Neutrophil (primary cell): ENCODE measurements at regions not wholly inside any gene's neighbourhood (a gene's known extent, or its start where the extent isn't known, plus 50 kb on each side); places are given as distances from the start of the nearest gene placed in this dataset.

Experiments
- H3K27ac ChIP-seq: fragments of 200-600 bp; sonication (generic); 2 replicates; pipeline ENCODE4 v1.5.1; 2016; ENCODE audit warnings: mild to moderate bottlenecking, moderate library complexity
- H3K27me3 ChIP-seq: fragments of 200-600 bp; sonication (generic); 2 replicates; pipeline ENCODE4 v1.6.0; 2016; ENCODE audit warnings: mild to moderate bottlenecking
- H3K36me3 ChIP-seq: fragments of 200-600 bp; sonication (generic); 2 replicates; pipeline ENCODE4 v1.5.1; 2017
- H3K4me1 ChIP-seq, 2 experiments: fragments of 200-600 bp in 1 of 2; sonication (generic) in 1 of 2; 1 replicate in 1 of 2; 2 replicates in 1 of 2; pipeline versions ENCODE4 v1.5.1 to v1.6.1; 2013 to 2016; ENCODE audit warnings: low read depth in 1 of 2, low read length in 1 of 2, mild to moderate bottlenecking in 1 of 2, moderate library complexity in 1 of 2; ENCODE audit not compliant: control insufficient read depth in 1 of 2, insufficient read depth in 1 of 2
- H3K4me3 ChIP-seq, 2 experiments: fragments of 200-600 bp in 1 of 2; sonication (generic) in 1 of 2; 1 replicate in 1 of 2; 2 replicates in 1 of 2; pipeline ENCODE4 v1.5.1; 2013 to 2016; ENCODE audit warnings: low read depth in 1 of 2, low read length in 1 of 2, mild to moderate bottlenecking in 1 of 2, moderate library complexity in 1 of 2
- H3K9me3 ChIP-seq: fragments of 200-600 bp; sonication (generic); 2 replicates; pipeline ENCODE4 v1.5.1; 2016
- TF ChIP-seq, protein P1 (sequence below): fragments of 200-600 bp; sonication (generic); IDR thresholded peaks from 2 replicates; pipeline ENCODE4 v1.5.1; 2016; ENCODE audit warnings: antibody characterized with exemption

GRCh38 chr7:35993676-35994606 lies 159.1 kb upstream of the EEPD1 start:
- Histone ChIP-seq H3K4me3 (no peak overlapping the region), H3K9me3 (no peaks in the 10 kb centered on the region), H3K27me3 (no peaks in the 10 kb centered on the region), H3K27ac (no peak overlapping the region), H3K4me1 (no peaks in the 10 kb centered on the region), H3K36me3 (no peaks in the 10 kb centered on the region)
- TF ChIP-seq, protein P1, sequence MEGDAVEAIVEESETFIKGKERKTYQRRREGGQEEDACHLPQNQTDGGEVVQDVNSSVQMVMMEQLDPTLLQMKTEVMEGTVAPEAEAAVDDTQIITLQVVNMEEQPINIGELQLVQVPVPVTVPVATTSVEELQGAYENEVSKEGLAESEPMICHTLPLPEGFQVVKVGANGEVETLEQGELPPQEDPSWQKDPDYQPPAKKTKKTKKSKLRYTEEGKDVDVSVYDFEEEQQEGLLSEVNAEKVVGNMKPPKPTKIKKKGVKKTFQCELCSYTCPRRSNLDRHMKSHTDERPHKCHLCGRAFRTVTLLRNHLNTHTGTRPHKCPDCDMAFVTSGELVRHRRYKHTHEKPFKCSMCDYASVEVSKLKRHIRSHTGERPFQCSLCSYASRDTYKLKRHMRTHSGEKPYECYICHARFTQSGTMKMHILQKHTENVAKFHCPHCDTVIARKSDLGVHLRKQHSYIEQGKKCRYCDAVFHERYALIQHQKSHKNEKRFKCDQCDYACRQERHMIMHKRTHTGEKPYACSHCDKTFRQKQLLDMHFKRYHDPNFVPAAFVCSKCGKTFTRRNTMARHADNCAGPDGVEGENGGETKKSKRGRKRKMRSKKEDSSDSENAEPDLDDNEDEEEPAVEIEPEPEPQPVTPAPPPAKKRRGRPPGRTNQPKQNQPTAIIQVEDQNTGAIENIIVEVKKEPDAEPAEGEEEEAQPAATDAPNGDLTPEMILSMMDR, result no peak

- Histone ChIP-seq H3K9me3 (no peaks in the 10 kb centered on the region), H3K4me1 (no peaks in the 10 kb centered on the region), H3K36me3 (no peaks in the 10 kb centered on the region), H3K27me3 (no peaks in the 10 kb centered on the region), H3K27ac (no peak overlapping the region), H3K4me3 (no peak overlapping the region)
- TF ChIP-seq, protein P1, result no peak
Observed at GRCh38 chr7:35995334-35995733, 157.7 kb upstream of the EEPD1 start.

- H3K36me3 ChIP-seq, result no peaks in the 10 kb centered on the region
- no peaks in the 10 kb centered on the region for H3K4me1 ChIP-seq
- no peak overlapping the region for H3K27ac ChIP-seq
- H3K4me3 ChIP-seq, result no peak overlapping the region
- no peaks in the 10 kb centered on the region for H3K27me3 ChIP-seq
- TF ChIP-seq, protein P1, result no peak
- H3K9me3 ChIP-seq, result no peaks in the 10 kb centered on the region
Observed at GRCh38 chr7:35998481-35998880, 154.6 kb upstream of the EEPD1 start.

DNA sequence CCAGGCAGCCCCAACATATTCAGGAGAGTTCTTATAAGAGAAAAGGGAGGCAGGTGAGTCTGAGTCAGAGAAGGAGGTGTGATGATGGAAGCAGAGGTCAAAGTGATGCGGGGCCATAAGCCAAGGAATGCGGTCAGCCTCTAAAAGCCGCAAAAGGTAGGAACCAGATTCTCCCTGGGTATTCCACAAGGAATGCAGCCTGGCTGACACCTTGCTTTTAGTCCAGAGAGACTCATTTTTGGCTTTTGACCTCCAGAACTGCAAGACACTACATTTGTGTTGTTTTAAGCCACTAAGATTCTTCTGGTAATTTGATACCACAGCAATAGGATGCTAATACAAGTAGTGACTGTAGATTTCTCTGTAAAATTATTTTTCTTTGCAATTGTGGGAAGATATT lies 151.5 kb upstream of the EEPD1 start:
- Histone ChIP-seq H3K27me3 (no peaks in the 10 kb centered on the region), H3K9me3 (no peaks in the 10 kb centered on the region), H3K4me1 (no peaks in the 10 kb centered on the region), H3K4me3 (no peak overlapping the region), H3K36me3 (no peaks in the 10 kb centered on the region), H3K27ac (no peak overlapping the region)
- TF ChIP-seq, protein P1, result no peak

GRCh38 chr7:36002900-36003299 lies 150.2 kb upstream of the EEPD1 start:
- TF ChIP-seq, protein P1, result no peak
- no peaks in the 10 kb centered on the region for H3K4me1 ChIP-seq
- H3K36me3 ChIP-seq, result no peaks in the 10 kb centered on the region
- no peaks in the 10 kb centered on the region for H3K9me3 ChIP-seq
- no peaks in the 10 kb centered on the region for H3K27me3 ChIP-seq
- H3K27ac ChIP-seq, result no peak overlapping the region
- H3K4me3 ChIP-seq, result no peak overlapping the region
